ENCODE measurements at regions not wholly inside any gene's neighbourhood (a gene's known extent, or its start where the extent isn't known, plus 50 kb on each side); places are given as distances from the start of the nearest gene placed in this dataset.

DNA sequence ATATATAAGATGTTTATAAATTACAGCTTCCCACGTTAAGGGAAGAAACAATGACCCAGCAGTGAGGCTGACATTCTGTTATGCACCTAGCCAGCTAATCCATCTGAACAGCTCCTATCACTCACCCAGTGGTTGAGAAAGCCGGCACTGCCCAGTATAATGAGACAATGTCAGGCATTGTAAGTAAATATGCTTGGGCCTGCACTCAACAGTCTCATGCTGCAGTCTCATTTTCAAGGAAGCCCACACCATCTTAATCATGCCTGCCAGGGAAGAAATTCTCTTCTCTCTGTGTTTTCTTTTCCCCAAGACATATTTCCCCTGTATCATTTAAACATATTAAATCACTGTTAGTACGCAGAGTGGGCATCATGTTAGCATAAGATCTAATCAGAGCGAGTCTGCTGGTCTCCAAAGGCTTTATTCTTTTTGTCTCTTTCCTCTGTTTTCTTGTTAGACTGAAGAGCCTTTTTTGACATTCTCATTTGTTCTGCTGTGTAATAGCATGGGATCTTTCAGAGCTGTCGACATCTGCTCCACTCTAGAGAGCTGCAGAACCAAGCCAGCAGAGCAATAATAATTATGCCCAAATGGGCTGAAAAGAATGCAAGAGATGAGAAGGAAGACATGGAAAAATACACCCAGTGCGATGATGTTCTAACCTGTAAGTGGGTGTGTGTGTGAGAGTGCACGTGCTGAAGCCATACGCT is 67.6 kb upstream of the SLC22A15 start:
- TF ChIP-seq, protein P1, sequence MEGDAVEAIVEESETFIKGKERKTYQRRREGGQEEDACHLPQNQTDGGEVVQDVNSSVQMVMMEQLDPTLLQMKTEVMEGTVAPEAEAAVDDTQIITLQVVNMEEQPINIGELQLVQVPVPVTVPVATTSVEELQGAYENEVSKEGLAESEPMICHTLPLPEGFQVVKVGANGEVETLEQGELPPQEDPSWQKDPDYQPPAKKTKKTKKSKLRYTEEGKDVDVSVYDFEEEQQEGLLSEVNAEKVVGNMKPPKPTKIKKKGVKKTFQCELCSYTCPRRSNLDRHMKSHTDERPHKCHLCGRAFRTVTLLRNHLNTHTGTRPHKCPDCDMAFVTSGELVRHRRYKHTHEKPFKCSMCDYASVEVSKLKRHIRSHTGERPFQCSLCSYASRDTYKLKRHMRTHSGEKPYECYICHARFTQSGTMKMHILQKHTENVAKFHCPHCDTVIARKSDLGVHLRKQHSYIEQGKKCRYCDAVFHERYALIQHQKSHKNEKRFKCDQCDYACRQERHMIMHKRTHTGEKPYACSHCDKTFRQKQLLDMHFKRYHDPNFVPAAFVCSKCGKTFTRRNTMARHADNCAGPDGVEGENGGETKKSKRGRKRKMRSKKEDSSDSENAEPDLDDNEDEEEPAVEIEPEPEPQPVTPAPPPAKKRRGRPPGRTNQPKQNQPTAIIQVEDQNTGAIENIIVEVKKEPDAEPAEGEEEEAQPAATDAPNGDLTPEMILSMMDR (IDR thresholded peaks at IDR 0.05) = no peak
- TF ChIP-seq POLR2AphosphoS5 (IDR thresholded peaks at IDR 0.05) (no peak), POLR2A (IDR thresholded peaks at IDR 0.05) (no peak), EP300 (IDR thresholded peaks at IDR 0.05) (no peak)
